ENCODE measurements at regions not wholly inside any gene's neighbourhood (a gene's known extent, or its start where the extent isn't known, plus 50 kb on each side); places are given as distances from the start of the nearest gene placed in this dataset.

GRCh38 chr7:81383846-81384245 is 386.0 kb downstream of the HGF start:
- TF ChIP-seq SIN3A (IDR thresholded peaks at IDR 0.05; ENCODE audit: borderline replicate concordance, insufficient read depth, low read length) (no peak), POLR2AphosphoS5 (IDR thresholded peaks at IDR 0.05; ENCODE audit: low read depth, low read length) (no peak), FOXP2 (optimal IDR thresholded peaks at IDR 0.05; ENCODE audit: borderline replicate concordance, extremely low read depth, extremely low read length, insufficient read depth) (no peak), TAF1 (IDR thresholded peaks at IDR 0.05; ENCODE audit: borderline replicate concordance, insufficient read depth, low read length) (no peak), REST (IDR thresholded peaks at IDR 0.05; ENCODE audit: insufficient read depth in 1 of 2, low read depth in 2 of 2, low read length in 2 of 2) (no peak)

- no peak for TF ChIP-seq REST (IDR thresholded peaks at IDR 0.05; ENCODE audit: insufficient read depth in 1 of 2, low read depth in 2 of 2, low read length in 2 of 2)
- TF ChIP-seq FOXP2 (optimal IDR thresholded peaks at IDR 0.05; ENCODE audit: borderline replicate concordance, extremely low read depth, extremely low read length, insufficient read depth): no peak
- TF ChIP-seq TAF1 (IDR thresholded peaks at IDR 0.05; ENCODE audit: borderline replicate concordance, insufficient read depth, low read length): no peak
- no peak for TF ChIP-seq POLR2AphosphoS5 (IDR thresholded peaks at IDR 0.05; ENCODE audit: low read depth, low read length)
- no peak for TF ChIP-seq SIN3A (IDR thresholded peaks at IDR 0.05; ENCODE audit: borderline replicate concordance, insufficient read depth, low read length)
These were observed 399.0 kb downstream of the HGF start for GRCh38 chr7:81370822-81371221.

- TF ChIP-seq POLR2AphosphoS5 (IDR thresholded peaks at IDR 0.05; ENCODE audit: low read depth, low read length) (no peak), SIN3A (IDR thresholded peaks at IDR 0.05; ENCODE audit: borderline replicate concordance, insufficient read depth, low read length) (no peak), FOXP2 (optimal IDR thresholded peaks at IDR 0.05; ENCODE audit: borderline replicate concordance, extremely low read depth, extremely low read length, insufficient read depth) (no peak), TAF1 (IDR thresholded peaks at IDR 0.05; ENCODE audit: borderline replicate concordance, insufficient read depth, low read length) (no peak), REST (IDR thresholded peaks at IDR 0.05; ENCODE audit: insufficient read depth in 1 of 2, low read depth in 2 of 2, low read length in 2 of 2) (no peak)
These were observed 402.4 kb downstream of the HGF start for GRCh38 chr7:81367326-81367931.

- TF ChIP-seq TAF1 (IDR thresholded peaks at IDR 0.05; ENCODE audit: borderline replicate concordance, insufficient read depth, low read length) (no peak), FOXP2 (optimal IDR thresholded peaks at IDR 0.05; ENCODE audit: borderline replicate concordance, extremely low read depth, extremely low read length, insufficient read depth) (no peak), POLR2AphosphoS5 (IDR thresholded peaks at IDR 0.05; ENCODE audit: low read depth, low read length) (no peak)
These were observed 403.3 kb downstream of the HGF start for GRCh38 chr7:81366546-81366945.

GRCh38 chr7:81361769-81362312 is 408.0 kb downstream of the HGF start:
- TF ChIP-seq SIN3A (IDR thresholded peaks at IDR 0.05; ENCODE audit: borderline replicate concordance, insufficient read depth, low read length): no peak
- no peak for TF ChIP-seq POLR2AphosphoS5 (IDR thresholded peaks at IDR 0.05; ENCODE audit: low read depth, low read length)
- TF ChIP-seq TAF1 (IDR thresholded peaks at IDR 0.05; ENCODE audit: borderline replicate concordance, insufficient read depth, low read length): no peak
- no peak for TF ChIP-seq REST (IDR thresholded peaks at IDR 0.05; ENCODE audit: insufficient read depth in 1 of 2, low read depth in 2 of 2, low read length in 2 of 2)
- TF ChIP-seq FOXP2 (optimal IDR thresholded peaks at IDR 0.05; ENCODE audit: borderline replicate concordance, extremely low read depth, extremely low read length, insufficient read depth): no peak

Measured in PFSK-1 (cell line).